ENCODE measurements at regions not wholly inside any gene's neighbourhood (a gene's known extent, or its start where the extent isn't known, plus 50 kb on each side); places are given as distances from the start of the nearest gene placed in this dataset.

- Mint-ChIP-seq H3K9me3 (peaks cover 0 to 5% (median 2%) of the 10 kb centered on the region in 7 donors), H3K4me1 (no peaks in the 10 kb centered on the region), H3K4me3 (no peak overlapping the region), H3K27ac (no peak overlapping the region), H3K36me3 (no peaks in the 10 kb centered on the region), H3K27me3 (ENCODE audit: low read depth in 3 of 3) (no peaks in the 10 kb centered on the region)
- no peak overlapping the region for H3K9ac ChIP-seq (ENCODE audit: insufficient read depth, low read length, poor library complexity, severe bottlenecking)
- no peak for DNase-seq
- no peak overlapping the region for H2AFZ ChIP-seq (ENCODE audit: insufficient read depth, low read depth, low read length, poor library complexity, severe bottlenecking)
- H3K4me1 ChIP-seq (ENCODE audit: control insufficient read depth in 1 of 2, insufficient read depth in 2 of 2, low read length in 2 of 2) = no peaks in the 10 kb centered on the region
- no peak overlapping the region for H3K27ac ChIP-seq (ENCODE audit: low read depth in 1 of 2, low read length in 2 of 2)
- no peaks in the 10 kb centered on the region for H3K79me2 ChIP-seq (ENCODE audit: insufficient read depth, low read length)
- intact Hi-C loops (cut with micrococcal nuclease) = no loop called here
- no peaks in the 10 kb centered on the region for H3K9me3 ChIP-seq (replicated peaks in 1 of 2; ENCODE audit: control insufficient read depth in 1 of 2, insufficient read depth in 1 of 2, low read length in 2 of 2)
- TF ChIP-seq, protein P1, sequence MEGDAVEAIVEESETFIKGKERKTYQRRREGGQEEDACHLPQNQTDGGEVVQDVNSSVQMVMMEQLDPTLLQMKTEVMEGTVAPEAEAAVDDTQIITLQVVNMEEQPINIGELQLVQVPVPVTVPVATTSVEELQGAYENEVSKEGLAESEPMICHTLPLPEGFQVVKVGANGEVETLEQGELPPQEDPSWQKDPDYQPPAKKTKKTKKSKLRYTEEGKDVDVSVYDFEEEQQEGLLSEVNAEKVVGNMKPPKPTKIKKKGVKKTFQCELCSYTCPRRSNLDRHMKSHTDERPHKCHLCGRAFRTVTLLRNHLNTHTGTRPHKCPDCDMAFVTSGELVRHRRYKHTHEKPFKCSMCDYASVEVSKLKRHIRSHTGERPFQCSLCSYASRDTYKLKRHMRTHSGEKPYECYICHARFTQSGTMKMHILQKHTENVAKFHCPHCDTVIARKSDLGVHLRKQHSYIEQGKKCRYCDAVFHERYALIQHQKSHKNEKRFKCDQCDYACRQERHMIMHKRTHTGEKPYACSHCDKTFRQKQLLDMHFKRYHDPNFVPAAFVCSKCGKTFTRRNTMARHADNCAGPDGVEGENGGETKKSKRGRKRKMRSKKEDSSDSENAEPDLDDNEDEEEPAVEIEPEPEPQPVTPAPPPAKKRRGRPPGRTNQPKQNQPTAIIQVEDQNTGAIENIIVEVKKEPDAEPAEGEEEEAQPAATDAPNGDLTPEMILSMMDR (IDR thresholded peaks at IDR 0.05) = no peak
- no peak overlapping the region for H3K4me2 ChIP-seq (replicated peaks; ENCODE audit: extremely low read depth, low read length, poor library complexity, severe bottlenecking)
- no peaks in the 10 kb centered on the region for H3K27me3 ChIP-seq (ENCODE audit: control insufficient read depth in 2 of 2, insufficient read depth in 2 of 2, low read length in 2 of 2)
- H3K36me3 ChIP-seq (replicated peaks in 1 of 2; ENCODE audit: control insufficient read depth in 1 of 2, insufficient read depth in 2 of 2, low read length in 2 of 2) = no peaks in the 10 kb centered on the region
- H3K4me3 ChIP-seq (replicated peaks in 1 of 3; ENCODE audit: low read depth in 2 of 3, low read length in 3 of 3) = no peak overlapping the region
- no peaks in the 10 kb centered on the region for H4K20me1 ChIP-seq (ENCODE audit: insufficient read depth, low read length)
These were observed 366.4 kb upstream of the NFIA start for GRCh38 chr1:60715970-60716369.

DNA sequence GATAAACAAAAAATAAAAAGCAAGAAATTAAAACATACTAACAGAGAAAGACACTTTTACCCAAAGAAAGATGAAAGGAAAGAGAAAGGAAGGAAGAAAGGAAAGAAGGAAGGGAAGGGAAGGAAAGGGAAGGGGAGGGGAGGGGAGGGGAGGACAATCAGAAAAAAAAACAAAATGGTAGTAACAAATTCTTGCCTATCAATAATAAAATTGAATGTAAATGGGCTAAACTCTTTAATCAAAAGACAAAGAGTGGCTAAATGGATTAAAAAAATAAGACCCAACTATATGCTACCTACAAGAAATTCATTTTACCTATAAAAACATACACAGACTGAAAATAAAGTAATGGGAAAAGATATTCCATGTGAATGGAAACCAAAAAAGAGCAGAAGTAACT is 372.9 kb upstream of the NFIA start:
- peaks cover 0 to 9% of the 10 kb centered on the region in 2 donors for H3K9me3 ChIP-seq (replicated peaks in 1 of 2; ENCODE audit: control insufficient read depth in 1 of 2, insufficient read depth in 1 of 2, low read length in 2 of 2)
- H4K20me1 ChIP-seq (ENCODE audit: insufficient read depth, low read length) = no peaks in the 10 kb centered on the region
- no peak for DNase-seq
- no peaks in the 10 kb centered on the region for H3K79me2 ChIP-seq (ENCODE audit: insufficient read depth, low read length)
- Mint-ChIP-seq H3K4me1 (no peaks in the 10 kb centered on the region), H3K9me3 (peaks cover 0 to 14% (median 6%) of the 10 kb centered on the region in 7 donors), H3K36me3 (no peaks in the 10 kb centered on the region), H3K4me3 (no peak overlapping the region), H3K27me3 (ENCODE audit: low read depth in 3 of 3) (no peaks in the 10 kb centered on the region), H3K27ac (no peak overlapping the region)
- H2AFZ ChIP-seq (ENCODE audit: insufficient read depth, low read depth, low read length, poor library complexity, severe bottlenecking) = no peak overlapping the region
- intact Hi-C loops (cut with micrococcal nuclease) = no loop called here
- TF ChIP-seq, protein P1 (IDR thresholded peaks at IDR 0.05) = no peak
- no peak overlapping the region for H3K9ac ChIP-seq (ENCODE audit: insufficient read depth, low read length, poor library complexity, severe bottlenecking)
- H3K4me2 ChIP-seq (replicated peaks; ENCODE audit: extremely low read depth, low read length, poor library complexity, severe bottlenecking) = no peak overlapping the region
- H3K27me3 ChIP-seq (ENCODE audit: control insufficient read depth in 2 of 2, insufficient read depth in 2 of 2, low read length in 2 of 2) = no peaks in the 10 kb centered on the region
- no peaks in the 10 kb centered on the region for H3K4me1 ChIP-seq (ENCODE audit: control insufficient read depth in 1 of 2, insufficient read depth in 2 of 2, low read length in 2 of 2)
- no peak overlapping the region for H3K27ac ChIP-seq (ENCODE audit: low read depth in 1 of 2, low read length in 2 of 2)
- H3K36me3 ChIP-seq (replicated peaks in 1 of 2; ENCODE audit: control insufficient read depth in 1 of 2, insufficient read depth in 2 of 2, low read length in 2 of 2) = no peaks in the 10 kb centered on the region
- no peak overlapping the region for H3K4me3 ChIP-seq (replicated peaks in 1 of 3; ENCODE audit: low read depth in 2 of 3, low read length in 3 of 3)
